ENCODE measurements at regions not wholly inside any gene's neighbourhood (a gene's known extent, or its start where the extent isn't known, plus 50 kb on each side); places are given as distances from the start of the nearest gene placed in this dataset.
"Not testable (repeated sequence)": the region's sequence is repeated elsewhere in the genome, so short reads cannot be mapped to it uniquely, and the experiment has no call there.

GRCh38 chr1:73218995-73219546 is 936.7 kb upstream of the NEGR1 start:
- WGBS, 2 donors, result 19 to 37% methylated on average over 2 of the region's 2 CpGs
- Histone ChIP-seq H3K27ac (no peak overlapping the region), H3K27me3 (no peaks in the 10 kb centered on the region), H3K9me3 (no peaks in the 10 kb centered on the region), H3K36me3 (no peaks in the 10 kb centered on the region), H3K4me1 (no peaks in the 10 kb centered on the region), H3K4me3 (no peak overlapping the region)
- DNase-seq (no peak), ATAC-seq (no peak), FAIRE-seq (no peak)
- no peak for TF ChIP-seq CTCF (IDR thresholded peaks at IDR 0.05)
- intact Hi-C loops (cut with DNase I), result no loop called here

GRCh38 chr1:73205294-73205973 is 923.1 kb upstream of the NEGR1 start:
- ATAC-seq, result no peak
- no peak for TF ChIP-seq CTCF (IDR thresholded peaks at IDR 0.05)
- WGBS, 2 donors, result 33 to 44% methylated on average over 5 of the region's 5 CpGs
- no peak for FAIRE-seq
- Histone ChIP-seq H3K27me3 (no peaks in the 10 kb centered on the region), H3K4me3 (no peak overlapping the region), H3K4me1 (no peaks in the 10 kb centered on the region), H3K27ac (no peak overlapping the region), H3K9me3 (no peaks in the 10 kb centered on the region), H3K36me3 (no peaks in the 10 kb centered on the region)
- intact Hi-C loops (cut with DNase I), result no loop called here
- DNase-seq, result no peak

GRCh38 chr1:73197972-73198371 is 915.6 kb upstream of the NEGR1 start:
- FAIRE-seq (no peak), ATAC-seq (no peak)

GRCh38 chr1:73194965-73195364 is 912.6 kb upstream of the NEGR1 start:
- no peak for ATAC-seq
- WGBS, 2 donors, result 75 to 79% methylated on average over 1 of the region's 1 CpG
- intact Hi-C loops (cut with DNase I), result no loop called here
- no peaks in the 10 kb centered on the region for H3K36me3 ChIP-seq
- H3K4me1 ChIP-seq, result no peaks in the 10 kb centered on the region
- FAIRE-seq, result no peak
- H3K4me3 ChIP-seq, result no peak overlapping the region
- no peak for TF ChIP-seq CTCF (IDR thresholded peaks at IDR 0.05)
- no peak for DNase-seq
- no peak overlapping the region for H3K27ac ChIP-seq
- H3K9me3 ChIP-seq, result no peaks in the 10 kb centered on the region
- no peaks in the 10 kb centered on the region for H3K27me3 ChIP-seq

More at GRCh38 chr1:73197972-73198371, 915.6 kb upstream of the NEGR1 start:
- Histone ChIP-seq H3K4me1 (no peaks in the 10 kb centered on the region), H3K4me3 (no peak overlapping the region), H3K27ac (no peak overlapping the region), H3K36me3 (no peaks in the 10 kb centered on the region), H3K9me3 (no peaks in the 10 kb centered on the region), H3K27me3 (no peaks in the 10 kb centered on the region)
- intact Hi-C loops (cut with DNase I), result no loop called here
- TF ChIP-seq CTCF (IDR thresholded peaks at IDR 0.05), result no peak
- DNase-seq, result no peak
- 76 to 79% methylated on average over 1 of the region's 1 CpG for WGBS, 2 donors

GRCh38 chr1:73183581-73183980 is 901.2 kb upstream of the NEGR1 start:
- H3K27ac ChIP-seq; H3K9me3 ChIP-seq; H3K4me3 ChIP-seq; ATAC-seq; FAIRE-seq; H3K27me3 ChIP-seq; DNase-seq; H3K36me3 ChIP-seq; intact Hi-C loops (cut with DNase I); H3K4me1 ChIP-seq: not testable (repeated sequence)
- WGBS, 2 donors, result 70 to 87% methylated on average over 2 of the region's 2 CpGs

Measured in pancreas (tissue), 10 donors.